MM.1S (cell line): ENCODE measurements at regions not wholly inside any gene's neighbourhood (a gene's known extent, or its start where the extent isn't known, plus 50 kb on each side); places are given as distances from the start of the nearest gene placed in this dataset.
"Not testable (repeated sequence)": the region's sequence is repeated elsewhere in the genome, so short reads cannot be mapped to it uniquely, and the experiment has no call there.

ENCODE experiments used
- CTCF ChIP-seq: fragments of 300-600 bp; sonication (generic); IDR thresholded peaks from 2 replicates; pipeline ENCODE4 v1.5.1; 2016; ENCODE audit warnings: antibody characterized with exemption, low read length, mixed read lengths
- EZH2phosphoT487 ChIP-seq: fragments of 300-600 bp; sonication (generic); IDR thresholded peaks from 2 replicates; pipeline ENCODE4 v1.6.1; 2018; ENCODE audit warnings: antibody characterized with exemption, low read length

GRCh38 chrX:115359508-115359907 is 70.0 kb downstream of the LUZP4 start:
- not testable (repeated sequence) for TF ChIP-seq CTCF, EZH2phosphoT487
